PC-3 (cell line): ENCODE measurements at regions not wholly inside any gene's neighbourhood (a gene's known extent, or its start where the extent isn't known, plus 50 kb on each side); places are given as distances from the start of the nearest gene placed in this dataset.

ENCODE experiments used
- ATAC-seq: fragments of 200-7000 bp; cut with Tn5 transposase; 2 replicates; pipeline ENCODE4 v1.9.1; 2020; ENCODE audit warnings: mild to moderate bottlenecking, moderate library complexity
- BruUV-seq: library from RNA; stranded (reverse); fragments of 400-500 nt; replicated peaks from 2 replicates; lab custom pipeline; 2021; lab: Mats Ljungman, UMichigan
- CTCF ChIA-PET: fragments of 300-600 bp; sonication (Branson Sonifier 250); formaldehyde crosslinking; loops from one replicate; lab custom pipeline; 2022; ENCODE audit warnings: antibody characterized with exemption; lab: Charles Lee
- POLR2A ChIA-PET: fragments of 300-600 bp; sonication (Branson Sonifier 250); formaldehyde crosslinking; loops from one replicate; lab custom pipeline; 2022; ENCODE audit warnings: antibody characterized with exemption; ENCODE audit not compliant: unreplicated experiment; lab: Charles Lee
- DNase-seq: peaks from one replicate; pipeline ENCODE4 v3.0.0-alpha.2; 2015
- H2AFZ ChIP-seq: fragments of 300-600 bp; sonication (generic); 2 replicates; pipeline ENCODE4 v1.6.0; 2016; ENCODE audit warnings: antibody characterized with exemption, low read length
- H3F3A ChIP-seq: fragments of 300-600 bp; sonication (generic); one replicate; pipeline ENCODE4 v1.6.0; 2017; ENCODE audit warnings: antibody characterized with exemption, low read length, control low read depth, mild to moderate bottlenecking; ENCODE audit not compliant: unreplicated experiment
- H3K27ac ChIP-seq: fragments of 300-600 bp; sonication (generic); 2 replicates; pipeline ENCODE4 v1.5.1; 2016; ENCODE audit warnings: mild to moderate bottlenecking, low read length
- H3K27me3 ChIP-seq: fragments of 300-600 bp; sonication (generic); 2 replicates; pipeline ENCODE4 v1.6.1; 2016; ENCODE audit warnings: low read length, mixed read lengths
- H3K36me3 ChIP-seq: fragments of 300-600 bp; sonication (generic); 2 replicates; pipeline ENCODE4 v1.6.1; 2016; ENCODE audit warnings: low read depth, mixed run types, low read length, mixed read lengths
- H3K4me1 ChIP-seq: fragments of 300-600 bp; sonication (generic); 2 replicates; pipeline ENCODE4 v1.5.1; 2016; ENCODE audit warnings: low read length; ENCODE audit not compliant: insufficient read depth
- H3K4me2 ChIP-seq: fragments of 300-600 bp; sonication (generic); 2 replicates; pipeline ENCODE4 v1.6.0; 2016; ENCODE audit warnings: low read length
- H3K4me3 ChIP-seq: fragments of 300-600 bp; sonication (generic); 2 replicates; pipeline ENCODE4 v1.5.1; 2016; ENCODE audit warnings: mild to moderate bottlenecking, low read length, mixed read lengths
- H3K79me2 ChIP-seq: fragments of 300-600 bp; sonication (generic); 2 replicates; pipeline ENCODE4 v1.6.1; 2017; ENCODE audit warnings: low read length, mixed read lengths
- H3K9ac ChIP-seq: fragments of 300-600 bp; sonication (generic); 2 replicates; pipeline ENCODE4 v1.6.0; 2016; ENCODE audit warnings: mild to moderate bottlenecking, low read length
- H3K9me2 ChIP-seq: fragments of 300-600 bp; sonication (generic); replicated peaks from 2 replicates; pipeline ENCODE4 v1.6.1; 2016; ENCODE audit warnings: mixed run types, low read length, mixed read lengths
- H3K9me3 ChIP-seq: fragments of 300-600 bp; sonication (generic); 2 replicates; pipeline ENCODE4 v1.6.1; 2016; ENCODE audit warnings: low read length, mixed read lengths
- H4K20me1 ChIP-seq: fragments of 300-600 bp; sonication (generic); 2 replicates; pipeline ENCODE4 v1.6.1; 2016; ENCODE audit warnings: low read length, mixed read lengths
- EZH2 ChIP-seq: fragments of 300-600 bp; sonication (generic); IDR thresholded peaks from one replicate; pipeline ENCODE4 v1.6.1; 2017; ENCODE audit warnings: antibody characterized with exemption, mild to moderate bottlenecking, low read length; ENCODE audit not compliant: unreplicated experiment
- EZH2phosphoT487 ChIP-seq: fragments of 300-600 bp; sonication (generic); IDR thresholded peaks from 2 replicates; pipeline ENCODE4 v1.6.1; 2018; ENCODE audit warnings: mild to moderate bottlenecking, antibody characterized with exemption, low read length, borderline replicate concordance
- intact Hi-C: fragments of 100-400 bp; cut with micrococcal nuclease; formaldehyde crosslinking; loops from 2 replicates; pipeline ENCODE4 v1.9.0; 2023
- TF ChIP-seq, protein P1 (sequence below): fragments of 300-600 bp; sonication (generic); conservative IDR thresholded peaks from 2 replicates; pipeline ENCODE4 v1.5.1; 2017; ENCODE audit warnings: antibody characterized with exemption, low read depth, mild to moderate bottlenecking, low read length

DNA sequence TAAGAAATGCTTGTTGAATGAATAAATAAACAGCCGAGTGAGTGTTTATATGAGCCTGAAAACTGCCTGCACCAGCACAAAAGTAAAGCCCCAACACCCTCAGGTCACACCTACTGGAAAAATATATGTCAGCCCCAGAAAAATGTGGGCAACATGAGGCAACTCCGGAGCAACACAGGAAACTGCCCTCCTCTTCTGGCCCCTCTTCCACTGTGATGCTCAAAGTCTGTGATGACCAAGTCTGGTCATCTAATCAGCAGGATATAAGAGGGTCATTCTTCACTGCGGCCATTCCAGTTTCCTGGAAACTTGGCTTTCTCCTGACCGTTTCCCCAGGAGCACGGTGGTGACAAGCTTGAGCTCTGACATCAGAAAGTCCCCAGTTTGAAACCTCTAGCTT, 159.6 kb upstream of the PZP start:
- no peaks in the 10 kb centered on the region for H4K20me1 ChIP-seq
- ChIA-PET CTCF (no interaction called here), POLR2A (no interaction called here)
- H3K4me3 ChIP-seq: no peak overlapping the region
- no peaks in the 10 kb centered on the region for H3K9me2 ChIP-seq
- BruUV-seq: no TSS peak
- intact Hi-C loops: no loop called here
- H3F3A ChIP-seq: no peaks in the 10 kb centered on the region
- no peaks in the 10 kb centered on the region for H3K4me1 ChIP-seq
- peaks cover 34% of the 10 kb centered on the region for H3K27me3 ChIP-seq
- no peak overlapping the region for H3K9ac ChIP-seq
- H3K9me3 ChIP-seq: no peaks in the 10 kb centered on the region
- TF ChIP-seq, protein P1, sequence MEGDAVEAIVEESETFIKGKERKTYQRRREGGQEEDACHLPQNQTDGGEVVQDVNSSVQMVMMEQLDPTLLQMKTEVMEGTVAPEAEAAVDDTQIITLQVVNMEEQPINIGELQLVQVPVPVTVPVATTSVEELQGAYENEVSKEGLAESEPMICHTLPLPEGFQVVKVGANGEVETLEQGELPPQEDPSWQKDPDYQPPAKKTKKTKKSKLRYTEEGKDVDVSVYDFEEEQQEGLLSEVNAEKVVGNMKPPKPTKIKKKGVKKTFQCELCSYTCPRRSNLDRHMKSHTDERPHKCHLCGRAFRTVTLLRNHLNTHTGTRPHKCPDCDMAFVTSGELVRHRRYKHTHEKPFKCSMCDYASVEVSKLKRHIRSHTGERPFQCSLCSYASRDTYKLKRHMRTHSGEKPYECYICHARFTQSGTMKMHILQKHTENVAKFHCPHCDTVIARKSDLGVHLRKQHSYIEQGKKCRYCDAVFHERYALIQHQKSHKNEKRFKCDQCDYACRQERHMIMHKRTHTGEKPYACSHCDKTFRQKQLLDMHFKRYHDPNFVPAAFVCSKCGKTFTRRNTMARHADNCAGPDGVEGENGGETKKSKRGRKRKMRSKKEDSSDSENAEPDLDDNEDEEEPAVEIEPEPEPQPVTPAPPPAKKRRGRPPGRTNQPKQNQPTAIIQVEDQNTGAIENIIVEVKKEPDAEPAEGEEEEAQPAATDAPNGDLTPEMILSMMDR: no peak
- TF ChIP-seq EZH2phosphoT487: no peak
- no peak for TF ChIP-seq EZH2
- DNase-seq: no peak
- no peak overlapping the region for H3K4me2 ChIP-seq
- no peak for ATAC-seq
- no peak overlapping the region for H2AFZ ChIP-seq
- H3K79me2 ChIP-seq: no peaks in the 10 kb centered on the region
- H3K27ac ChIP-seq: no peak overlapping the region
- H3K36me3 ChIP-seq: no peaks in the 10 kb centered on the region

GRCh38 chr12:9367201-9367600, 159.0 kb upstream of the PZP start:
- BruUV-seq: no TSS peak
- Histone ChIP-seq H3K27me3 (peaks cover 35% of the 10 kb centered on the region), H3K36me3 (no peaks in the 10 kb centered on the region), H3K9ac (no peak overlapping the region), H3K27ac (no peak overlapping the region), H3K79me2 (no peaks in the 10 kb centered on the region), H3K9me2 (no peaks in the 10 kb centered on the region), H3K4me3 (no peak overlapping the region), H3F3A (no peaks in the 10 kb centered on the region), H3K4me2 (no peak overlapping the region), H2AFZ (no peak overlapping the region), H3K9me3 (no peaks in the 10 kb centered on the region), H4K20me1 (no peaks in the 10 kb centered on the region), H3K4me1 (no peaks in the 10 kb centered on the region)
- no peak for ATAC-seq
- intact Hi-C loops: no loop called here
- ChIA-PET POLR2A (no interaction called here), CTCF (no interaction called here)
- no peak for DNase-seq
- no peak for TF ChIP-seq EZH2phosphoT487
- TF ChIP-seq EZH2: no peak
- TF ChIP-seq, protein P1: no peak

DNA sequence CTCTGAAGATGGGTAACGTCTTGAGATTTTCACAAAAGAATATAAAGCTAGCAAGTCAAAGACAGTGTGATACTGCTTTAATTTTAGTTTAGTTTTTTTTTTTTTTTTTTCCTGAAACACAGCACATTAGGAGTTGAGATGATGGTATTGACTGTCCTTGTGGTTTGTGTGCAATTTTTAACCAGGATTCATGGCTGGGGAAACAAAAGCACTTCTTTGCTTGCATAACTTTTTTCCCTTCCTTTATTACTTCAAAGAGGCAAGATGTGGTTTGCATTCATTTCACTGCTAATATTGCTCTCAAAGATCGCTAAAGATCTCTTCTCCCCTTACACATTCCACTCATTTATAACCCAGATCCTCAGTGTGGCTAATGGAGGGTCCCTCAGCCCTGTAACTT, 157.1 kb upstream of the PZP start:
- H3K27ac ChIP-seq: no peak overlapping the region
- BruUV-seq: no TSS peak
- H3K9me2 ChIP-seq: no peaks in the 10 kb centered on the region
- no peak overlapping the region for H3K4me3 ChIP-seq
- no peak overlapping the region for H2AFZ ChIP-seq
- ChIA-PET POLR2A (no interaction called here), CTCF (no interaction called here)
- no peak for TF ChIP-seq EZH2
- TF ChIP-seq, protein P1: no peak
- no peak for TF ChIP-seq EZH2phosphoT487
- intact Hi-C loops: no loop called here
- H3K27me3 ChIP-seq: peaks cover 52% of the 10 kb centered on the region
- ATAC-seq (no peak), DNase-seq (no peak)
- no peaks in the 10 kb centered on the region for H3K9me3 ChIP-seq
- no peak overlapping the region for H3K9ac ChIP-seq
- H4K20me1 ChIP-seq: no peaks in the 10 kb centered on the region
- no peaks in the 10 kb centered on the region for H3F3A ChIP-seq
- H3K4me1 ChIP-seq: no peaks in the 10 kb centered on the region
- H3K79me2 ChIP-seq: no peaks in the 10 kb centered on the region
- no peak overlapping the region for H3K4me2 ChIP-seq
- no peaks in the 10 kb centered on the region for H3K36me3 ChIP-seq
